ENCODE measurements at regions not wholly inside any gene's neighbourhood (a gene's known extent, or its start where the extent isn't known, plus 50 kb on each side); places are given as distances from the start of the nearest gene placed in this dataset.
A peak's percentile ranks its signal among the peaks of the same experiment; 100 is the strongest.

- intact Hi-C loops (cut with DNase I), result no loop called here
- Histone ChIP-seq H3K4me3 (ENCODE audit: low read length in 3 of 3) (no peak overlapping the region), H3K36me3 (ENCODE audit: control insufficient read depth in 2 of 3, insufficient read depth in 3 of 3, low read length in 3 of 3) (no peaks in the 10 kb centered on the region), H3K27ac (ENCODE audit: low read depth in 2 of 2, low read length in 2 of 2) (no peak overlapping the region), H3K9me3 (ENCODE audit: control insufficient read depth in 2 of 3, insufficient read depth in 1 of 3, low read length in 3 of 3) (no peaks in the 10 kb centered on the region), H3K4me1 (ENCODE audit: control insufficient read depth in 2 of 3, insufficient read depth in 2 of 3, low read depth in 1 of 3, low read length in 3 of 3) (peaks cover 0 to 2% (median 0%) of the 10 kb centered on the region in 3 donors), H3K9ac (ENCODE audit: low read length in 3 of 3) (no peak overlapping the region), H3K27me3 (ENCODE audit: control insufficient read depth, insufficient read depth, low read length) (no peaks in the 10 kb centered on the region)
- TF ChIP-seq CTCF (IDR thresholded peaks at IDR 0.05; ENCODE audit: borderline replicate concordance, extremely low read depth, insufficient read depth), result no peak
- DNase-seq (peak in 1 of 5 donors; percentile 22), FAIRE-seq (no peak)
These were observed 54.9 kb upstream of the PRR5 start for GRCh38 chr22:44647141-44647540.

GRCh38 chr22:44646668-44647067 lies 55.3 kb upstream of the PRR5 start:
- TF ChIP-seq CTCF (IDR thresholded peaks at IDR 0.05; ENCODE audit: borderline replicate concordance, extremely low read depth, insufficient read depth), result no peak
- intact Hi-C loops (cut with DNase I), result no loop called here
- Histone ChIP-seq H3K9ac (ENCODE audit: low read length in 3 of 3) (no peak overlapping the region), H3K4me3 (ENCODE audit: low read length in 3 of 3) (no peak overlapping the region), H3K4me1 (ENCODE audit: control insufficient read depth in 2 of 3, insufficient read depth in 2 of 3, low read depth in 1 of 3, low read length in 3 of 3) (peaks cover 0 to 2% (median 0%) of the 10 kb centered on the region in 3 donors), H3K27ac (ENCODE audit: low read depth in 2 of 2, low read length in 2 of 2) (no peak overlapping the region), H3K36me3 (ENCODE audit: control insufficient read depth in 2 of 3, insufficient read depth in 3 of 3, low read length in 3 of 3) (no peaks in the 10 kb centered on the region), H3K9me3 (ENCODE audit: control insufficient read depth in 2 of 3, insufficient read depth in 1 of 3, low read length in 3 of 3) (no peaks in the 10 kb centered on the region), H3K27me3 (ENCODE audit: control insufficient read depth, insufficient read depth, low read length) (no peaks in the 10 kb centered on the region)
- no peak for FAIRE-seq
- DNase-seq, result peak in 2 of 5 donors; percentile 24 to 42

- DNase-seq, result peak in 2 of 5 donors; percentile 23 to 28
These were observed 55.9 kb upstream of the PRR5 start for GRCh38 chr22:44646141-44646540.

More at GRCh38 chr22:44646141-44646540, 55.9 kb upstream of the PRR5 start:
- Histone ChIP-seq H3K4me3 (ENCODE audit: low read length in 3 of 3) (no peak overlapping the region), H3K36me3 (ENCODE audit: control insufficient read depth in 2 of 3, insufficient read depth in 3 of 3, low read length in 3 of 3) (no peaks in the 10 kb centered on the region), H3K27me3 (ENCODE audit: control insufficient read depth, insufficient read depth, low read length) (no peaks in the 10 kb centered on the region), H3K4me1 (ENCODE audit: control insufficient read depth in 2 of 3, insufficient read depth in 2 of 3, low read depth in 1 of 3, low read length in 3 of 3) (peaks cover 0 to 2% (median 0%) of the 10 kb centered on the region in 3 donors), H3K9ac (ENCODE audit: low read length in 3 of 3) (no peak overlapping the region), H3K27ac (ENCODE audit: low read depth in 2 of 2, low read length in 2 of 2) (no peak overlapping the region), H3K9me3 (ENCODE audit: control insufficient read depth in 2 of 3, insufficient read depth in 1 of 3, low read length in 3 of 3) (no peaks in the 10 kb centered on the region)
- intact Hi-C loops (cut with DNase I), result no loop called here
- TF ChIP-seq CTCF (IDR thresholded peaks at IDR 0.05; ENCODE audit: borderline replicate concordance, extremely low read depth, insufficient read depth), result no peak
- no peak for FAIRE-seq
